Activated CD4-positive, alpha-beta T cell treated with anti-CD3 and anti-CD28 coated beads, Interleukin-2, Interleukin-6, amounts not matched to agents 100 ng/mL and 50 ng/mL, durations not matched to agents 16 hours and 8 hours (primary cell): ENCODE measurements at regions not wholly inside any gene's neighbourhood (a gene's known extent, or its start where the extent isn't known, plus 50 kb on each side); places are given as distances from the start of the nearest gene placed in this dataset.
"Not testable (repeated sequence)": the region's sequence is repeated elsewhere in the genome, so short reads cannot be mapped to it uniquely, and the experiment has no call there.

ENCODE experiments used
- DNase-seq: peaks from one replicate; pipeline ENCODE4 v3.0.0-alpha.2; 2020

GRCh38 chr6:148602136-148602535 lies 144.7 kb upstream of the UST start:
- DNase-seq, result no peak

- DNase-seq, result peak; percentile 13
Measured at GRCh38 chr6:148608199-148608951, 138.5 kb upstream of the UST start.

GRCh38 chr6:148611213-148611612 lies 135.6 kb upstream of the UST start:
- no peak for DNase-seq

GRCh38 chr6:148612043-148612442 lies 134.8 kb upstream of the UST start:
- no peak for DNase-seq

GRCh38 chr6:148614602-148615001 lies 132.2 kb upstream of the UST start:
- no peak for DNase-seq

DNA sequence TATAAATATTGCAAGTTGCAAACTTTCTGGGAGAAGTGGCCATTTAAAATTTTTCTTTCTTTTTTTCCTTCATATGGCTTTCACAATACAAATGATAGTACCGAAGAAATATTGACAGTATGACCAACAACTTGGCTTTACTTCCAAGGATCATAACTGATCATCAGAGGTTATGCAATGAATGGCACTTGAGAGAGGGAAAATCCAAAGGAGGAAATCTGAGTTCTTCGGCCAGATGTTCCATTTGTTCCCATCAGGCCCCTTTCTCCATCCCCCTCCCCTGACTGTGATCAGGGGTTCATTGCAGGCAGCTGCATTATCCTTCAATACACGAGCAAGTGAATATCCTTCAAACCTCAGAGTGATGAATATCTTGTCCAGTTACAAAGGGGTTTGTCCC lies 130.0 kb upstream of the UST start:
- DNase-seq, result no peak

GRCh38 chr6:148617530-148617929 lies 129.3 kb upstream of the UST start:
- no peak for DNase-seq

GRCh38 chr6:148619891-148620290 lies 126.9 kb upstream of the UST start:
- DNase-seq, result no peak

- DNase-seq, result peak; percentile 74
Measured at GRCh38 chr6:148620579-148621298, 126.1 kb upstream of the UST start.

DNA sequence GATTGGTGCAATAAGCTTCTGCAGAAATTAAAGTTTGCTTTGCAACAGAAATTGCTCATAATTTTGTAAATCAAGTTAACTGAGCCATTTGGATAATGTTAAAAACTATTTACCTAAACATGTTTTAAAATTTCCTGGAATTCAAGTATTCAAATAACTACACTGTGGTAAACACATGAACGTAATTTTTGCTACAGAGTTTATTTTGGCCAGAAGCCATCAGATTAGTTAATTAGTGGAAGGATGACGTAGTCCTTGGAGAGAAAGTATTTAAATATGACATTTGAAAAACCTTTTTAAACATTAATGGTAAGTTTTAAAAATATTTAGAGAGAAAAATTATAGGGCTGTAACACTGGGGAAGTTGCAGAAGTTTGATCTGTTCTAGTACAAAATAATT lies 121.2 kb upstream of the UST start:
- no peak for DNase-seq

- DNase-seq, result no peak
Measured at GRCh38 chr6:148628251-148628650, 118.6 kb upstream of the UST start.

- DNase-seq, result no peak
Measured at GRCh38 chr6:148629181-148629580, 117.6 kb upstream of the UST start.

GRCh38 chr6:148629592-148630465 lies 117.0 kb upstream of the UST start:
- DNase-seq, result no peak

DNA sequence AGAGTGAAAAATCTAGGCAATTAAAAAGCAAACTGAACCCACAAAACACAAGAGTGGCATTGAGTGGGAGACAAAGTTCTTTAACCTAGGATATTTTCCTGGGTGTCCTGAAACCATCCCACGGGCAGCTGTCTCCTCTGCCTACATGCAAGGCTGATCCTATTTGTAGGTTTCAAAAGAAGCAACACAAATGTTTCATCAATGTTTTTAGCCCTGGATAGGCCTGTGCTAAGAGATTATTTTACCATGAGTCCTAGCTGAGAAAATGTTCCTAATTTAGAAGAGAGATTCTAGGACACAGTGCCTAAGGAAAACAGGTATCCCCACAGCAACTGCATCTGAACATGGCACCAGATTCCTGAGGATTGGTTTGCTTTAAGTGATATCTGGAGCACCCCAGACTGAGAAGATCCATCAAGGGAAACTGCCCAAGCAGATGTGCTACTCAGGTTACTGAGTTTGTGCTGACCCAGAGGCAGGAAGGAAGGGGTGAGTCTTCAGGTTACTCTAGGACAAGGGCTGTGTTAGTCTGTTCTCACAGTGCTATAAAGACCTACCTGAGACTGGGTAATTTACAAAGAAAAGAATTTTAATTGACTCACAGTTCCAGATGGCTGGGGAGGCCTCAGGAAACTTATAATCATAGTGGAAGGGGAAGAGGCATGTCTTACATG lies 111.6 kb upstream of the UST start:
- DNase-seq, result no peak

- DNase-seq, result not testable (repeated sequence)
Measured at GRCh38 chr6:148641836-148642235, 105.0 kb upstream of the UST start.

GRCh38 chr6:148643208-148643607 lies 103.6 kb upstream of the UST start:
- not testable (repeated sequence) for DNase-seq

DNA sequence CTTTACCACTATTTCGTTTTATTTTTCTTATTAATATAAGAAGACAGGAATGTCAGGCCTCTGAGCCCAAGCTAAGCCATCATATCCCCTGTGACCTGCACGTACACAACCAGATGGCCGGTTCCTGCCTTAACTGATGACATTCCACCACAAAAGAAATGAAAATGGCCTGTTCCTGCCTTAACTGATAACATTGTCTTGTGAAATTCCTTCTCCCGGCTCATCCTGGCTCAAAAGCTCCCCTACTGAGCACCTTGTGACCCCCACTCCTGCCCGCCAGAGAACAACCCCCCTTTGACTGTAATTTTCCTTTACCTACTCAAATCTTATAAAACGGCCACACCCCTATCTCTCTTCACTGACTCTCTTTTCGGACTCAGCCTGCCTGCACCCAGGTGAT lies 101.8 kb upstream of the UST start:
- not testable (repeated sequence) for DNase-seq

- DNase-seq, result no peak
Measured at GRCh38 chr6:148648754-148649453, 97.9 kb upstream of the UST start.

DNA sequence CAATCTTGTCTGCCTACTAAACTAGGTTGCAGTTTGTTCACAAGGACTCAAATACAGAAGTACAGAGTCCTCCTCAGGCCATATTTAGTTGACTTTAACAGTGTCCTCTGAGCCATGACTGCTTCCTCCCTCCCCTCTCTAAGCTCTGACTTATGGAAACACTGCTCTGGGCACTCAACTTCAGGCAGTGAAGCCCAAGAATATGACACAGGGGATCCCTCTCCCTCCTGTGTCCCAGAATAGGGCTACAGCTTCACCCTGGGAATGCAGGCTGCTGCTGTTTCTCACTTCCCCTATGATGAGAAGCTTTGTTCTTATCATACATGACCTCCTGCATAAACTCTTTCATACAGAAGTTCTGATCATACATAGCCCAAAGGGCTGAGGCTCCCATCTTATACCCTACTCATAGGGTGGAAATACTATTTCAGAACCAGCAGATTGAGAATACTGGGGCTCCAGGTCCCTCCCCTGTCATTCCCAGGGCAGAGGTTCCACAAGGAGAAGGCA lies 97.3 kb upstream of the UST start:
- DNase-seq, result no peak

- no peak for DNase-seq
Measured at GRCh38 chr6:148650941-148651505, 95.8 kb upstream of the UST start.

- no peak for DNase-seq
Measured at GRCh38 chr6:148652205-148652604, 94.6 kb upstream of the UST start.
